ENCODE measurements at regions not wholly inside any gene's neighbourhood (a gene's known extent, or its start where the extent isn't known, plus 50 kb on each side); places are given as distances from the start of the nearest gene placed in this dataset.
"Not testable (repeated sequence)": the region's sequence is repeated elsewhere in the genome, so short reads cannot be mapped to it uniquely, and the experiment has no call there.

GRCh38 chr20:39725513-39725912 is 763.4 kb downstream of the DHX35 start:
- not testable (repeated sequence) for DNase-seq

GRCh38 chr20:39719293-39719692 is 757.1 kb downstream of the DHX35 start:
- DNase-seq: no peak

GRCh38 chr20:39717936-39718335 is 755.8 kb downstream of the DHX35 start:
- DNase-seq: no peak

GRCh38 chr20:39716796-39717341 is 754.7 kb downstream of the DHX35 start:
- no peak for DNase-seq

- DNase-seq: no peak
Observed at GRCh38 chr20:39713076-39713840, 751.1 kb downstream of the DHX35 start.

- DNase-seq: no peak
Observed at GRCh38 chr20:39706184-39706663, 744.1 kb downstream of the DHX35 start.

- DNase-seq: no peak
Observed at GRCh38 chr20:39705032-39705431, 742.9 kb downstream of the DHX35 start.

GRCh38 chr20:39703357-39703756 is 741.2 kb downstream of the DHX35 start:
- not testable (repeated sequence) for DNase-seq

GRCh38 chr20:39702701-39703349 is 740.7 kb downstream of the DHX35 start:
- no peak for DNase-seq

- DNase-seq: no peak
Observed at GRCh38 chr20:39700528-39700927, 738.4 kb downstream of the DHX35 start.

GRCh38 chr20:39699166-39699725 is 737.1 kb downstream of the DHX35 start:
- DNase-seq: no peak

- no peak for DNase-seq
Observed at GRCh38 chr20:39698752-39699151, 736.6 kb downstream of the DHX35 start.

GRCh38 chr20:39691151-39691862 is 729.2 kb downstream of the DHX35 start:
- no peak for DNase-seq

GRCh38 chr20:39676857-39677391 is 714.8 kb downstream of the DHX35 start:
- DNase-seq: no peak

- no peak for DNase-seq
Observed at GRCh38 chr20:39676241-39676640, 714.1 kb downstream of the DHX35 start.

GRCh38 chr20:39674842-39675241 is 712.7 kb downstream of the DHX35 start:
- no peak for DNase-seq

GRCh38 chr20:39670988-39671387 is 708.8 kb downstream of the DHX35 start:
- no peak for DNase-seq

GRCh38 chr20:39669659-39670058 is 707.5 kb downstream of the DHX35 start:
- DNase-seq: no peak

- DNase-seq: no peak
Observed at GRCh38 chr20:39668038-39668437, 705.9 kb downstream of the DHX35 start.

GRCh38 chr20:39661833-39662232 is 699.7 kb downstream of the DHX35 start:
- no peak for DNase-seq

- no peak for DNase-seq
Observed at GRCh38 chr20:39660965-39661364, 698.8 kb downstream of the DHX35 start.

GRCh38 chr20:39660226-39660625 is 698.1 kb downstream of the DHX35 start:
- no peak for DNase-seq

All from NCI-H1417 treated with DMSO at 0.1 percent for 48 hours (cell line).